Ishikawa (cell line): ENCODE measurements at regions not wholly inside any gene's neighbourhood (a gene's known extent, or its start where the extent isn't known, plus 50 kb on each side); places are given as distances from the start of the nearest gene placed in this dataset.

Experiments used
- CEBPB ChIP-seq: IDR thresholded peaks from 2 replicates; pipeline ENCODE4 v1.6.1; 2012
- CREB1 ChIP-seq: IDR thresholded peaks from 2 replicates; pipeline ENCODE4 v1.6.1; 2012; ENCODE audit warnings: low read depth
- EGR1 ChIP-seq: IDR thresholded peaks from 2 replicates; pipeline ENCODE4 v1.6.1; 2012
- EP300 ChIP-seq: IDR thresholded peaks from 2 replicates; pipeline ENCODE4 v1.6.1; 2012; ENCODE audit warnings: borderline replicate concordance
- FOXM1 ChIP-seq: IDR thresholded peaks from 2 replicates; pipeline ENCODE4 v1.6.1; 2012; ENCODE audit warnings: low read depth, borderline replicate concordance
- NFIC ChIP-seq: IDR thresholded peaks from 2 replicates; pipeline ENCODE4 v1.6.1; 2012
- RAD21 ChIP-seq: IDR thresholded peaks from 2 replicates; pipeline ENCODE4 v1.6.1; 2012; ENCODE audit warnings: low read depth
- TAF1 ChIP-seq: IDR thresholded peaks from 2 replicates; pipeline ENCODE4 v1.6.1; 2012; ENCODE audit warnings: low read depth, mild to moderate bottlenecking
- TCF12 ChIP-seq: IDR thresholded peaks from 2 replicates; pipeline ENCODE4 v1.6.1; 2012; ENCODE audit warnings: low read depth
- TEAD4 ChIP-seq: IDR thresholded peaks from 2 replicates; pipeline ENCODE4 v1.6.1; 2012
- YY1 ChIP-seq: IDR thresholded peaks from 2 replicates; pipeline ENCODE4 v1.6.1; 2012; ENCODE audit warnings: low read depth
- ZBTB7A ChIP-seq: IDR thresholded peaks from 2 replicates; pipeline ENCODE4 v1.6.1; 2012; ENCODE audit warnings: low read depth
- TF ChIP-seq, protein P1 (sequence below): IDR thresholded peaks from 2 replicates; pipeline ENCODE4 v1.6.1; 2012
- TF ChIP-seq, protein P2 (sequence below): IDR thresholded peaks from 2 replicates; pipeline ENCODE4 v1.6.1; 2012; ENCODE audit warnings: low read depth, mild to moderate bottlenecking
- TF ChIP-seq, protein P3 (sequence below): IDR thresholded peaks from 2 replicates; pipeline ENCODE4 v1.6.1; 2012

DNA sequence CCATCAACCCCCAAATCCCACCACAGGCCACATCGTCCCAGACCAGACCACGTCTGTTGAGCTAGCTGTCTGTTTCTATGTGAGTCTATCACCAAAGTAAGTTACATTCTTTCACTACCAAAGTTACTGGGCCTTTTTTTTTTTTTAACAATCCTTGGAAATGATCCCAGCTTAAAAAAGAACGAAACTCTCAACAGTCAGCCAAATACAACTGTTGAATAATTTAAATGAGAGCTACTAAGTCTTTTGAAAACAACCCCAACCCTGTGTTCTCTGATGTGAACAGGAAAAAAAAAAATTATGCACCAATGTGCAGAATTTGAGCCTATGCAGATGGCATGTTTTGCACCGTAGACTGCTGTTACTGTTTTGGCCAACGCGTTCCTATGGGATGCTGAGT, 134.0 kb upstream of the ETS2 start:
- TF ChIP-seq, protein P1, sequence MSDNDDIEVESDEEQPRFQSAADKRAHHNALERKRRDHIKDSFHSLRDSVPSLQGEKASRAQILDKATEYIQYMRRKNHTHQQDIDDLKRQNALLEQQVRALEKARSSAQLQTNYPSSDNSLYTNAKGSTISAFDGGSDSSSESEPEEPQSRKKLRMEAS, result no peak
- TF ChIP-seq, protein P2, sequence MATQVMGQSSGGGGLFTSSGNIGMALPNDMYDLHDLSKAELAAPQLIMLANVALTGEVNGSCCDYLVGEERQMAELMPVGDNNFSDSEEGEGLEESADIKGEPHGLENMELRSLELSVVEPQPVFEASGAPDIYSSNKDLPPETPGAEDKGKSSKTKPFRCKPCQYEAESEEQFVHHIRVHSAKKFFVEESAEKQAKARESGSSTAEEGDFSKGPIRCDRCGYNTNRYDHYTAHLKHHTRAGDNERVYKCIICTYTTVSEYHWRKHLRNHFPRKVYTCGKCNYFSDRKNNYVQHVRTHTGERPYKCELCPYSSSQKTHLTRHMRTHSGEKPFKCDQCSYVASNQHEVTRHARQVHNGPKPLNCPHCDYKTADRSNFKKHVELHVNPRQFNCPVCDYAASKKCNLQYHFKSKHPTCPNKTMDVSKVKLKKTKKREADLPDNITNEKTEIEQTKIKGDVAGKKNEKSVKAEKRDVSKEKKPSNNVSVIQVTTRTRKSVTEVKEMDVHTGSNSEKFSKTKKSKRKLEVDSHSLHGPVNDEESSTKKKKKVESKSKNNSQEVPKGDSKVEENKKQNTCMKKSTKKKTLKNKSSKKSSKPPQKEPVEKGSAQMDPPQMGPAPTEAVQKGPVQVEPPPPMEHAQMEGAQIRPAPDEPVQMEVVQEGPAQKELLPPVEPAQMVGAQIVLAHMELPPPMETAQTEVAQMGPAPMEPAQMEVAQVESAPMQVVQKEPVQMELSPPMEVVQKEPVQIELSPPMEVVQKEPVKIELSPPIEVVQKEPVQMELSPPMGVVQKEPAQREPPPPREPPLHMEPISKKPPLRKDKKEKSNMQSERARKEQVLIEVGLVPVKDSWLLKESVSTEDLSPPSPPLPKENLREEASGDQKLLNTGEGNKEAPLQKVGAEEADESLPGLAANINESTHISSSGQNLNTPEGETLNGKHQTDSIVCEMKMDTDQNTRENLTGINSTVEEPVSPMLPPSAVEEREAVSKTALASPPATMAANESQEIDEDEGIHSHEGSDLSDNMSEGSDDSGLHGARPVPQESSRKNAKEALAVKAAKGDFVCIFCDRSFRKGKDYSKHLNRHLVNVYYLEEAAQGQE, result no peak
- TF ChIP-seq, protein P3, sequence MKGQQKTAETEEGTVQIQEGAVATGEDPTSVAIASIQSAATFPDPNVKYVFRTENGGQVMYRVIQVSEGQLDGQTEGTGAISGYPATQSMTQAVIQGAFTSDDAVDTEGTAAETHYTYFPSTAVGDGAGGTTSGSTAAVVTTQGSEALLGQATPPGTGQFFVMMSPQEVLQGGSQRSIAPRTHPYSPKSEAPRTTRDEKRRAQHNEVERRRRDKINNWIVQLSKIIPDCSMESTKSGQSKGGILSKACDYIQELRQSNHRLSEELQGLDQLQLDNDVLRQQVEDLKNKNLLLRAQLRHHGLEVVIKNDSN, result no peak
- TF ChIP-seq TCF12, result no peak
- no peak for TF ChIP-seq TAF1
- TF ChIP-seq FOXM1, result no peak
- no peak for TF ChIP-seq CREB1
- no peak for TF ChIP-seq EP300
- TF ChIP-seq TEAD4, result no peak
- TF ChIP-seq NFIC, result no peak

DNA sequence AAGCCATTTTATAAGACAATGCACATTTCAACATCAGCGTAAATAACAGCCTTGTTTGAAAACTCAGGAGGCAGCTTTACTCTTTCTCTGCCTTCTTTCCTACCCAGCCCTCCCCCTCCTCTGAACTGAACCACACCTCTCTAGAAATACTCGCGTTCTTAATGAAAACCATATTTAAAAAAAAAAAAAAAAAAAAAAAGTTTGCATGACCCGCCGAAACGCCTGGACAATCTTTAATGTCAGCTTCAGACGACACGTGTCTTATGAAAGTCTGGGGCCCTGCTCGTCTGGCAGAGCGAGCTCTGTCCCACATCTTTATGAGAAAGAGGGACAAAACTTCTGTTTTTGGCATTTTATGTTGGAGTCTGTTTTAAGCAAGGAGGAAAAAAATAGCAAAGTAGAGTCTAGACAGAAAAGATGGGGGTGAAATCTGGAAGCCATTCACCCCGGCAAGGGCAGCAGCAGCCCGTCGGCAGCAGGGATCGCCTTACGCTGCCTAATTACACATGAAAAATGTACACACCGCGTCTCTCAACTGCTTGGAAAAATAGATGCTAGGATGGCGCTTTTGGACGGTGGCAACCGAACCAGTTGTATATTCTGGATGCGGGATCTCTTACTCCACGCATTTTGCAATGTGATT, 130.4 kb upstream of the ETS2 start:
- no peak for TF ChIP-seq TEAD4
- TF ChIP-seq FOXM1, result no peak
- TF ChIP-seq TAF1, result no peak
- TF ChIP-seq, protein P1, result no peak
- TF ChIP-seq TCF12, result no peak
- TF ChIP-seq, protein P3, result no peak
- no peak for TF ChIP-seq CEBPB
- no peak for TF ChIP-seq ZBTB7A
- TF ChIP-seq EGR1, result no peak
- no peak for TF ChIP-seq RAD21
- TF ChIP-seq CREB1, result no peak
- TF ChIP-seq YY1, result no peak
- TF ChIP-seq, protein P2, result no peak
- no peak for TF ChIP-seq EP300
- no peak for TF ChIP-seq NFIC

DNA sequence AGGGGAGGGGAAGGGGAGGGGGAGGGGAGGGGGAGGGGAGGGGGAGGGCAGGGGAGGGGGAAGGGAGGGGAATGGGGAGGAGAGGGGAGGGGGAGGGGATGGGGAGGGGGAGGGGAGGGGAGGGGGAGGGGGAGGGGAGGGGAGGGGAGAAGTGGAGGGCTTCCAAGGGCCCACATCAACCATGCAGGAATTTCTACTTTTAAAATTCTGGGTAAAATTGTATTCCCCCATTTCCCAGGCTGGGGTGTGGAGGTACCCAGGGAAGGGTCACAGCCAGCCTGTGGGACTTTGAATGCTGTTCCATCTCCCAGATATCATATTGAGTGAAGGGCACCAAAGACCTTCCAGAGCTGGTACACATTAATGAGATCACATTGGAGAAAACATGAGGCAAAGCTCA, 126.9 kb upstream of the ETS2 start:
- TF ChIP-seq, protein P1, result no peak
- TF ChIP-seq RAD21 (no peak), CREB1 (no peak), CEBPB (no peak), TCF12 (no peak), YY1 (no peak), TEAD4 (no peak), FOXM1 (no peak), NFIC (no peak), EGR1 (no peak), EP300 (no peak), ZBTB7A (no peak), TAF1 (no peak)
- TF ChIP-seq, protein P3, result no peak
- TF ChIP-seq, protein P2, result no peak
